IMR-90 (cell line): ENCODE measurements at regions not wholly inside any gene's neighbourhood (a gene's known extent, or its start where the extent isn't known, plus 50 kb on each side); places are given as distances from the start of the nearest gene placed in this dataset.

Source experiments
- ATAC-seq: fragments of 200-7000 bp; cut with Tn5 transposase; 2 replicates; pipeline ENCODE4 v1.9.1; 2020; ENCODE audit warnings: low read depth, mild to moderate bottlenecking, moderate library complexity
- BruUV-seq: library from RNA; stranded (reverse); fragments of 400-500 nt; replicated peaks from 2 replicates; lab custom pipeline; 2021; lab: Mats Ljungman, UMichigan
- CTCF ChIA-PET: fragments of 300-600 bp; formaldehyde crosslinking; extraction: SDS; loops from one replicate; lab custom pipeline; 2021; ENCODE audit warnings: antibody characterized with exemption; lab: Yijun Ruan, JAX
- POLR2A ChIA-PET: fragments of 300-600 bp; sonication (Branson Sonifier 250); formaldehyde crosslinking; loops from one replicate; lab custom pipeline; 2022; ENCODE audit warnings: antibody characterized with exemption; ENCODE audit not compliant: unreplicated experiment; lab: Charles Lee
- DNase-seq: peaks from one replicate; pipeline ENCODE4 v3.0.0; 2013
- H2AFZ ChIP-seq: replicated peaks from 2 replicates; pipeline ENCODE3; 2013; ENCODE audit warnings: low read length, mild to moderate bottlenecking; ENCODE audit not compliant: poor library complexity
- H2AK5ac ChIP-seq: 2 replicates; pipeline ENCODE4 v1.6.1; 2013; ENCODE audit warnings: low read depth, low read length, inconsistent platforms
- H2AK9ac ChIP-seq: replicated peaks from 2 replicates; pipeline ENCODE3; 2013; ENCODE audit warnings: mild to moderate bottlenecking, low read depth, low read length, moderate library complexity; ENCODE audit not compliant: poor library complexity
- H2BK120ac ChIP-seq: 2 replicates; pipeline ENCODE4 v1.6.1; 2013; ENCODE audit warnings: low read depth, low read length, inconsistent platforms
- H2BK15ac ChIP-seq: 3 replicates; pipeline ENCODE4 v1.6.1; 2013; ENCODE audit warnings: low read depth, low read length, inconsistent platforms
- H2BK20ac ChIP-seq: 2 replicates; pipeline ENCODE4 v1.6.1; 2013; ENCODE audit warnings: low read depth, mild to moderate bottlenecking, inconsistent platforms, low read length, moderate library complexity
- H2BK5ac ChIP-seq: 2 replicates; pipeline ENCODE4 v1.6.1; 2013; ENCODE audit warnings: mild to moderate bottlenecking, low read depth, low read length, inconsistent platforms; ENCODE audit not compliant: poor library complexity, severe bottlenecking
- H3K14ac ChIP-seq: replicated peaks from 2 replicates; pipeline ENCODE4 v1.6.1; 2013; ENCODE audit warnings: low read depth, low read length, inconsistent platforms
- H3K18ac ChIP-seq: 2 replicates; pipeline ENCODE4 v1.6.1; 2013; ENCODE audit warnings: low read depth, low read length, control low read depth
- H3K23ac ChIP-seq: 2 replicates; pipeline ENCODE4 v1.6.1; 2013; ENCODE audit warnings: low read depth, low read length, inconsistent platforms
- H3K27ac ChIP-seq: 2 replicates; pipeline ENCODE4 v1.5.1; 2013; ENCODE audit warnings: mild to moderate bottlenecking, control low read depth, low read length; ENCODE audit not compliant: insufficient read depth
- H3K27me3 ChIP-seq: 2 replicates; pipeline ENCODE4 v1.6.1; 2013; ENCODE audit warnings: low read length; ENCODE audit not compliant: control insufficient read depth, insufficient read depth
- H3K36me3 ChIP-seq: 2 replicates; pipeline ENCODE4 v1.6.1; 2013; ENCODE audit warnings: low read length, mixed read lengths; ENCODE audit not compliant: control insufficient read depth, insufficient read depth
- H3K4ac ChIP-seq: 2 replicates; pipeline ENCODE4 v1.6.1; 2013; ENCODE audit warnings: low read depth, low read length, inconsistent platforms
- H3K4me1 ChIP-seq: 2 replicates; pipeline ENCODE4 v1.6.1; 2013; ENCODE audit warnings: low read length, mixed read lengths; ENCODE audit not compliant: control insufficient read depth, insufficient read depth
- H3K4me2 ChIP-seq: 2 replicates; pipeline ENCODE4 v1.6.1; 2013; ENCODE audit warnings: low read depth, mild to moderate bottlenecking, control low read depth, low read length, moderate library complexity
- H3K4me3 ChIP-seq: 2 replicates; pipeline ENCODE4 v1.5.1; 2013; ENCODE audit warnings: low read depth, mild to moderate bottlenecking, control low read depth, low read length, moderate library complexity; ENCODE audit not compliant: insufficient read depth
- H3K56ac ChIP-seq: 2 replicates; pipeline ENCODE4 v1.6.1; 2013; ENCODE audit warnings: low read length, inconsistent platforms; ENCODE audit not compliant: insufficient read depth; ENCODE audit errors: extremely low read depth
- H3K79me1 ChIP-seq, 2 experiments: 2 replicates each; pipeline ENCODE4 v1.6.1; 2013; ENCODE audit warnings: low read length in 2 of 2, inconsistent platforms in 1 of 2, low read depth in 1 of 2
- H3K9ac ChIP-seq: 2 replicates; pipeline ENCODE4 v1.6.1; 2013; ENCODE audit warnings: low read depth, low read length, control low read depth
- H3K9me1 ChIP-seq: 2 replicates; pipeline ENCODE4 v1.6.1; 2013; ENCODE audit warnings: low read length, inconsistent platforms; ENCODE audit not compliant: insufficient read depth
- H3K9me3 ChIP-seq: 2 replicates; pipeline ENCODE4 v1.6.1; 2013; ENCODE audit warnings: low read length; ENCODE audit not compliant: control insufficient read depth, insufficient read depth
- H4K20me1 ChIP-seq: 2 replicates; pipeline ENCODE4 v1.6.1; 2013; ENCODE audit warnings: low read length, inconsistent platforms; ENCODE audit not compliant: insufficient read depth
- H4K5ac ChIP-seq: 2 replicates; pipeline ENCODE4 v1.6.1; 2013; ENCODE audit warnings: mild to moderate bottlenecking, low read depth, low read length, control low read depth
- H4K8ac ChIP-seq, 2 experiments: 2 replicates each; pipeline ENCODE4 v1.6.1; 2013; ENCODE audit warnings: low read depth in 2 of 2, low read length in 2 of 2, control low read depth in 1 of 2, inconsistent platforms in 1 of 2
- H4K91ac ChIP-seq: 2 replicates; pipeline ENCODE4 v1.6.1; 2013; ENCODE audit warnings: low read depth, low read length, inconsistent platforms; ENCODE audit not compliant: insufficient read depth
- BHLHE40 ChIP-seq: fragments of 150-350 bp; IDR thresholded peaks from 2 replicates; pipeline ENCODE4 v1.6.1; 2016; ENCODE audit warnings: mild to moderate bottlenecking, low read depth, low read length
- CHD1 ChIP-seq: IDR thresholded peaks from 2 replicates; pipeline ENCODE4 v1.6.1; 2012; ENCODE audit warnings: low read depth, low read length, improper control_type of control experiment
- FOS ChIP-seq: fragments of 150-350 bp; IDR thresholded peaks from 2 replicates; pipeline ENCODE4 v1.6.1; 2016; ENCODE audit warnings: low read depth, low read length
- MAFK ChIP-seq: IDR thresholded peaks from 2 replicates; pipeline ENCODE4 v1.6.1; 2012; ENCODE audit warnings: low read depth, low read length, improper control_type of control experiment
- POLR2A ChIP-seq: IDR thresholded peaks from 2 replicates; pipeline ENCODE4 v1.6.1; 2012; ENCODE audit warnings: mild to moderate bottlenecking, low read depth, low read length
- RAD21 ChIP-seq: IDR thresholded peaks from 2 replicates; pipeline ENCODE4 v1.6.1; 2012; ENCODE audit warnings: low read length, improper control_type of control experiment
- RCOR1 ChIP-seq: IDR thresholded peaks from 2 replicates; pipeline ENCODE4 v1.6.1; 2012; ENCODE audit warnings: mild to moderate bottlenecking, low read length, improper control_type of control experiment; ENCODE audit not compliant: insufficient replicate concordance
- RFX5 ChIP-seq: IDR thresholded peaks from 2 replicates; pipeline ENCODE4 v1.8.0; 2012; ENCODE audit warnings: low read depth, mild to moderate bottlenecking, low read length, moderate library complexity
- WGBS, 2 experiments: methylation state at CpG; one replicate each; pipeline versions ENCODE4 v1.1.5 to v1.1.7; 2013; ENCODE audit warnings: missing lambda C conversion rate in 2 of 2; ENCODE audit not compliant: insufficient read length in 1 of 2; ENCODE audit errors: extremely low coverage in 2 of 2; 5-methylcytosine and 5-hydroxymethylcytosine counted together
- dilution Hi-C: fragments of 300-500 bp; cut with HindIII; formaldehyde crosslinking; loops from one replicate; pipeline ENCODE4 v1.14.3; 2018; ENCODE audit warnings: low sequenced_read_pairs; ENCODE audit not compliant: unreplicated experiment
- in situ Hi-C: fragments of 300-500 bp; cut with MboI; formaldehyde crosslinking; loops from 3 replicates; pipeline ENCODE4 v1.14.3; 2019; ENCODE audit warnings: low sequenced_read_pairs, inconsistent platforms, mixed read lengths
- intact Hi-C: fragments of 100-400 bp; cut with micrococcal nuclease; formaldehyde crosslinking; loops from 2 replicates; pipeline ENCODE4 v1.10.0; 2022
- TF ChIP-seq, protein P1 (sequence below): fragments of 150-350 bp; IDR thresholded peaks from 2 replicates; pipeline ENCODE4 v1.6.1; 2016; ENCODE audit warnings: low read depth, mild to moderate bottlenecking, low read length, moderate library complexity, borderline replicate concordance
- TF ChIP-seq, protein P2 (sequence below): fragments of 150-350 bp; IDR thresholded peaks from 2 replicates; pipeline ENCODE4 v1.6.1; 2017; ENCODE audit warnings: mild to moderate bottlenecking, antibody characterized with exemption, low read length, low read depth
- TF ChIP-seq, protein P3 (sequence below): conservative IDR thresholded peaks from 2 replicates; pipeline ENCODE4 v1.5.1; 2012; ENCODE audit warnings: mild to moderate bottlenecking, low read depth, low read length, improper control_type of control experiment

DNA sequence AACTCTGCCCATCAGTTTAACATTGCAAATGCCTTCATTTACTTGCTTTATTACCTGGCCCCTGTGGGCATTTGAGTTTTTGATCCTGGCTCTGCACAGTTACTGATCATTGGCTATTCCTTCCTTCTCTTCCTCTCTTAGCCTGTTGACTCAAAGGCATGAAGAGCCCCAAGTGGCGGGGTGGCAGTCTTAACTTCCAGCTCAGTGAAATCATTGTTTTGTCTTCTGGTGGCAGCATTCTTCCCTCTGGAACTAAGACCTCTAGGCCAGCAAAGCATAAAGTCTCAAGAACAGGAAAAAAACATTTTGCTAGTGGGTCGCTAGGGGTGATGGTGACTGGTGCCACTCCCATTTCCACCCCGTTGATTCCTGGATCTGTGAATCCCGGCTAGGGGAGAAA is 52.3 kb upstream of the MRTFB start:
- H3K9me1 ChIP-seq: no peaks in the 10 kb centered on the region
- no CpG with 5 or more reads among the region's 4 CpGs for WGBS, 2 experiments
- no peak overlapping the region for H3K14ac ChIP-seq
- no peaks in the 10 kb centered on the region for H4K20me1 ChIP-seq
- H3K9me3 ChIP-seq: no peaks in the 10 kb centered on the region
- no peaks in the 10 kb centered on the region for H3K79me1 ChIP-seq
- no peak overlapping the region for H4K8ac ChIP-seq
- no peak overlapping the region for H3K4me3 ChIP-seq
- POLR2A ChIA-PET: no interaction called here
- peaks cover 8% of the 10 kb centered on the region for H3K4me1 ChIP-seq
- no peak overlapping the region for H2BK5ac ChIP-seq
- no TSS peak for BruUV-seq
- ATAC-seq (no peak), DNase-seq (no peak)
- no peak overlapping the region for H3K4me2 ChIP-seq
- TF ChIP-seq RCOR1: no peak
- no peak for TF ChIP-seq RFX5
- TF ChIP-seq MAFK: no peak
- no peak for TF ChIP-seq POLR2A
- no peak for TF ChIP-seq BHLHE40
- no peak for TF ChIP-seq CHD1
- no peak for TF ChIP-seq RAD21
- TF ChIP-seq, protein P1, sequence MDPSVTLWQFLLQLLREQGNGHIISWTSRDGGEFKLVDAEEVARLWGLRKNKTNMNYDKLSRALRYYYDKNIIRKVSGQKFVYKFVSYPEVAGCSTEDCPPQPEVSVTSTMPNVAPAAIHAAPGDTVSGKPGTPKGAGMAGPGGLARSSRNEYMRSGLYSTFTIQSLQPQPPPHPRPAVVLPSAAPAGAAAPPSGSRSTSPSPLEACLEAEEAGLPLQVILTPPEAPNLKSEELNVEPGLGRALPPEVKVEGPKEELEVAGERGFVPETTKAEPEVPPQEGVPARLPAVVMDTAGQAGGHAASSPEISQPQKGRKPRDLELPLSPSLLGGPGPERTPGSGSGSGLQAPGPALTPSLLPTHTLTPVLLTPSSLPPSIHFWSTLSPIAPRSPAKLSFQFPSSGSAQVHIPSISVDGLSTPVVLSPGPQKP: no peak
- TF ChIP-seq FOS: no peak
- TF ChIP-seq, protein P2, sequence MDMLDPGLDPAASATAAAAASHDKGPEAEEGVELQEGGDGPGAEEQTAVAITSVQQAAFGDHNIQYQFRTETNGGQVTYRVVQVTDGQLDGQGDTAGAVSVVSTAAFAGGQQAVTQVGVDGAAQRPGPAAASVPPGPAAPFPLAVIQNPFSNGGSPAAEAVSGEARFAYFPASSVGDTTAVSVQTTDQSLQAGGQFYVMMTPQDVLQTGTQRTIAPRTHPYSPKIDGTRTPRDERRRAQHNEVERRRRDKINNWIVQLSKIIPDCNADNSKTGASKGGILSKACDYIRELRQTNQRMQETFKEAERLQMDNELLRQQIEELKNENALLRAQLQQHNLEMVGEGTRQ: no peak
- TF ChIP-seq, protein P3, sequence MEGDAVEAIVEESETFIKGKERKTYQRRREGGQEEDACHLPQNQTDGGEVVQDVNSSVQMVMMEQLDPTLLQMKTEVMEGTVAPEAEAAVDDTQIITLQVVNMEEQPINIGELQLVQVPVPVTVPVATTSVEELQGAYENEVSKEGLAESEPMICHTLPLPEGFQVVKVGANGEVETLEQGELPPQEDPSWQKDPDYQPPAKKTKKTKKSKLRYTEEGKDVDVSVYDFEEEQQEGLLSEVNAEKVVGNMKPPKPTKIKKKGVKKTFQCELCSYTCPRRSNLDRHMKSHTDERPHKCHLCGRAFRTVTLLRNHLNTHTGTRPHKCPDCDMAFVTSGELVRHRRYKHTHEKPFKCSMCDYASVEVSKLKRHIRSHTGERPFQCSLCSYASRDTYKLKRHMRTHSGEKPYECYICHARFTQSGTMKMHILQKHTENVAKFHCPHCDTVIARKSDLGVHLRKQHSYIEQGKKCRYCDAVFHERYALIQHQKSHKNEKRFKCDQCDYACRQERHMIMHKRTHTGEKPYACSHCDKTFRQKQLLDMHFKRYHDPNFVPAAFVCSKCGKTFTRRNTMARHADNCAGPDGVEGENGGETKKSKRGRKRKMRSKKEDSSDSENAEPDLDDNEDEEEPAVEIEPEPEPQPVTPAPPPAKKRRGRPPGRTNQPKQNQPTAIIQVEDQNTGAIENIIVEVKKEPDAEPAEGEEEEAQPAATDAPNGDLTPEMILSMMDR: no peak
- no peak overlapping the region for H3K27ac ChIP-seq
- no peak overlapping the region for H2AK5ac ChIP-seq
- H3K27me3 ChIP-seq: peaks cover 5% of the 10 kb centered on the region
- H2AK9ac ChIP-seq: no peak overlapping the region
- H2BK20ac ChIP-seq: no peak overlapping the region
- H2BK120ac ChIP-seq: no peak overlapping the region
- H4K5ac ChIP-seq: no peak overlapping the region
- no peak overlapping the region for H3K4ac ChIP-seq
- H2AFZ ChIP-seq: no peak overlapping the region
- in situ Hi-C loops: no loop called here
- H4K91ac ChIP-seq: no peak overlapping the region
- H3K23ac ChIP-seq: no peak overlapping the region
- H3K56ac ChIP-seq: no peak overlapping the region
- H3K36me3 ChIP-seq: no peaks in the 10 kb centered on the region
- H3K18ac ChIP-seq: no peak overlapping the region
- intact Hi-C loops: no loop called here
- H2BK15ac ChIP-seq: no peak overlapping the region
- dilution Hi-C loops: no loop called here
- CTCF ChIA-PET: interaction anchor here (1.3 kb wide), 1 partner anchor 167 kb away, joined by 4 read pairs; no protein-coding TSS in a partner anchor
- no peak overlapping the region for H3K9ac ChIP-seq
